ENCODE measurements at regions not wholly inside any gene's neighbourhood (a gene's known extent, or its start where the extent isn't known, plus 50 kb on each side); places are given as distances from the start of the nearest gene placed in this dataset.
"Not testable (repeated sequence)": the region's sequence is repeated elsewhere in the genome, so short reads cannot be mapped to it uniquely, and the experiment has no call there.

GRCh38 chr1:188170935-188171334, 1342.2 kb downstream of the PLA2G4A start:
- CTCF ChIA-PET: no interaction called here
- DNase-seq (ENCODE audit: low read depth in 1 of 2, low spot score in 1 of 2) (no peak), ATAC-seq (no peak), FAIRE-seq (no peak)
- POLR2A ChIA-PET: no interaction called here
- 24% methylated on average over 1 of the region's 1 CpG for WGBS (ENCODE audit: missing lambda C conversion rate)
- H3K9me3 ChIP-seq: no peaks in the 10 kb centered on the region
- no peak for TF ChIP-seq POLR2AphosphoS2 (conservative IDR thresholded peaks at IDR 0.05; ENCODE audit: low read length)
- TF ChIP-seq ESRRA (IDR thresholded peaks at IDR 0.05; ENCODE audit: borderline replicate concordance, low read length): no peak
- TF ChIP-seq ZC3H11A (IDR thresholded peaks at IDR 0.05): no peak
- TF ChIP-seq REST (IDR thresholded peaks at IDR 0.05): no peak
- TF ChIP-seq RAD21 (conservative IDR thresholded peaks at IDR 0.05 in 1 of 2, IDR thresholded peaks at IDR 0.05 in 1 of 2): no peak
- TF ChIP-seq SMC3 (IDR thresholded peaks at IDR 0.05): no peak
- no peak for TF ChIP-seq ELK1 (IDR thresholded peaks at IDR 0.05; ENCODE audit: low read depth, low read length)
- TF ChIP-seq FOXS1 (CRISPR knock-in tag; IDR thresholded peaks at IDR 0.05): no peak
- no peak for TF ChIP-seq MAFK (IDR thresholded peaks at IDR 0.05; ENCODE audit: partially characterized antibody)
- TF ChIP-seq POLR2A (IDR thresholded peaks at IDR 0.05; ENCODE audit: low read length): no peak
- TF ChIP-seq USF2 (IDR thresholded peaks at IDR 0.05): no peak
- no peak for TF ChIP-seq HES2 (IDR thresholded peaks at IDR 0.05)
- TF ChIP-seq HEYL (CRISPR knock-in tag; IDR thresholded peaks at IDR 0.05): no peak
- TF ChIP-seq EP300 (IDR thresholded peaks at IDR 0.05): no peak
- H3K4me2 ChIP-seq: no peak overlapping the region
- no peak overlapping the region for H3K27ac ChIP-seq
- no peak overlapping the region for H3K4me3 ChIP-seq
- H3K4me1 ChIP-seq: no peaks in the 10 kb centered on the region

- CTCF ChIA-PET; DNase-seq (ENCODE audit: low read depth in 1 of 2, low spot score in 1 of 2); FAIRE-seq; H3K4me2 ChIP-seq; H3K4me3 ChIP-seq; ATAC-seq; H3K9me3 ChIP-seq; POLR2A ChIA-PET; H3K27ac ChIP-seq; H3K4me1 ChIP-seq: not testable (repeated sequence)
- 68% methylated on average over 10 of the region's 10 CpGs for WGBS (ENCODE audit: missing lambda C conversion rate)
These were observed 1353.3 kb downstream of the PLA2G4A start for GRCh38 chr1:188182063-188182462.

GRCh38 chr1:188188317-188188716, 1359.6 kb downstream of the PLA2G4A start:
- Histone ChIP-seq H3K4me1 (no peaks in the 10 kb centered on the region), H3K9me3 (no peaks in the 10 kb centered on the region), H3K27ac (no peak overlapping the region), H3K4me2 (no peak overlapping the region), H3K4me3 (no peak overlapping the region)
- no peak for ATAC-seq
- TF ChIP-seq RAD21 (conservative IDR thresholded peaks at IDR 0.05 in 1 of 2, IDR thresholded peaks at IDR 0.05 in 1 of 2) (0 out of 5 replicates have a peak, but pooled peaks of 1 of the 2 experiments have one; percentile 13), TFCP2L1 (CRISPR knock-in tag; IDR thresholded peaks at IDR 0.05) (no peak)
- POLR2A ChIA-PET: no interaction called here
- no peak for FAIRE-seq
- CTCF ChIA-PET: interaction anchor here (1.4 kb wide), 1 partner anchor 9 kb away, joined by 3 read pairs; no protein-coding TSS in a partner anchor
- peak in 1 of 2 experiments; percentile 3 for DNase-seq (ENCODE audit: low read depth in 1 of 2, low spot score in 1 of 2)
- WGBS (ENCODE audit: missing lambda C conversion rate): 41% methylated on average over 2 of the region's 2 CpGs

All from A549 (cell line).